Adrenal gland (tissue), 9 donors: ENCODE measurements at regions not wholly inside any gene's neighbourhood (a gene's known extent, or its start where the extent isn't known, plus 50 kb on each side); places are given as distances from the start of the nearest gene placed in this dataset.

ENCODE experiments used
- DNase-seq, 7 donors: peaks; one replicate each; pipeline ENCODE4 v3.0.0-alpha.2; 2019 to 2020
- H3K27ac ChIP-seq, 5 donors: fragments of 200-600 bp; sonication (generic) in 4 of 5; 1 replicate in 3 of 5; 2 replicates in 2 of 5; pipeline versions ENCODE4 v1.5.1 to v1.8.0; 2016 to 2020; ENCODE audit warnings: mild to moderate bottlenecking in 1 of 5
- H3K27me3 ChIP-seq: fragments of 200-600 bp; 2 replicates; pipeline ENCODE4 v1.8.0; 2021
- H3K36me3 ChIP-seq, 2 donors: fragments of 200-600 bp; replicated peaks in 1 of 2; 1 replicate in 1 of 2; 2 replicates in 1 of 2; pipeline versions ENCODE4 v1.5.1 to v1.8.0; 2018 to 2022
- H3K4me1 ChIP-seq, 2 donors: fragments of 200-600 bp; replicated peaks in 1 of 2; 1 replicate in 1 of 2; 2 replicates in 1 of 2; pipeline versions ENCODE4 v1.5.1 to v1.8.0; 2018 to 2021
- H3K4me3 ChIP-seq, 4 donors: fragments of 200-600 bp; sonication (generic) in 3 of 4; one replicate each; pipeline ENCODE4 v1.5.1; 2016 to 2018
- H3K9me3 ChIP-seq, 3 donors: fragments of 200-600 bp; sonication (generic) in 1 of 3; replicated peaks in 1 of 3; 1 replicate in 2 of 3; 2 replicates in 1 of 3; pipeline versions ENCODE4 v1.5.1 to v1.8.0; 2016 to 2021
- POLR2A ChIP-seq, 2 donors: fragments of 450-650 bp; IDR thresholded peaks; one replicate each; pipeline ENCODE4 v1.6.1; 2017; ENCODE audit warnings: antibody characterized with exemption in 2 of 2, mild to moderate bottlenecking in 2 of 2, moderate library complexity in 1 of 2
- WGBS, 4 donors: extraction: QIAGEN DNeasy Blood & Tissue Kit in 2 of 4; methylation state at CpG; one replicate each; pipeline versions ENCODE4 v1.1.5 to v1.1.7; 2013 to 2017; 5-methylcytosine and 5-hydroxymethylcytosine counted together
- intact Hi-C, 2 donors: fragments of 100-400 bp; cut with DNase I; formaldehyde crosslinking; loops; one replicate each; pipeline versions ENCODE4 v1.14.1 to v1.15.0; 2022 to 2023
- TF ChIP-seq, protein P1 (sequence below), 6 experiments: fragments of 450-650 bp in 4 of 6; fragments of 200-600 bp in 2 of 6; sonication (generic) in 1 of 6; IDR thresholded peaks; 1 replicate in 5 of 6; 2 replicates in 1 of 6; pipeline versions ENCODE4 v1.5.1 to v1.8.0; 2016 to 2021; ENCODE audit warnings: antibody characterized with exemption in 6 of 6, mild to moderate bottlenecking in 2 of 6, moderate library complexity in 1 of 6
- donor health status: healthy with polysubstance abuse.
- donor health status: Bipolar disorder and iron deficiency.
- donor health status: DM: yes; HTN: yes; CAD: no.
- donor health status: DM: no; HTN: no; CAD: no.
- donor health status: DM: no; HTN: no; CAD: no.

DNA sequence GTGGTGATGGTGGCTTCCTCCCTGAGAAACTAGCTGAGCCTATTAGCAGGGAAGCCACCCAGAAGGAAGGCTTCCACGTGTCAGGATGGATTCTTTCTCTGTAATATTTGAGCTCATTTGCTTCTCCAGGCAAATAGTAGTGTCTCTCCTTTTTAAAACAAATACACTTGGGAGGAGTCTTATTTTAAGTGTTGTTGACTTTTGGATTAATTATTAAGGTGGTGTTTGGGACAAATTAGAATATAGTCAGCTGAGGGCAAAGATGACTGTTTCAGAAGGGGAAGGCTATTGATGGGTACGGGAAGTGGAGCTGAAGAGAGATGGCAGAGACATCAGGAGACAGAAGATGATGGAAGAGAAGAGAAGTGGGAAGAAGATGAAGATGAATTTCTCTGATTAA is 119.8 kb upstream of the PHACTR1 start:
- TF ChIP-seq, protein P1, sequence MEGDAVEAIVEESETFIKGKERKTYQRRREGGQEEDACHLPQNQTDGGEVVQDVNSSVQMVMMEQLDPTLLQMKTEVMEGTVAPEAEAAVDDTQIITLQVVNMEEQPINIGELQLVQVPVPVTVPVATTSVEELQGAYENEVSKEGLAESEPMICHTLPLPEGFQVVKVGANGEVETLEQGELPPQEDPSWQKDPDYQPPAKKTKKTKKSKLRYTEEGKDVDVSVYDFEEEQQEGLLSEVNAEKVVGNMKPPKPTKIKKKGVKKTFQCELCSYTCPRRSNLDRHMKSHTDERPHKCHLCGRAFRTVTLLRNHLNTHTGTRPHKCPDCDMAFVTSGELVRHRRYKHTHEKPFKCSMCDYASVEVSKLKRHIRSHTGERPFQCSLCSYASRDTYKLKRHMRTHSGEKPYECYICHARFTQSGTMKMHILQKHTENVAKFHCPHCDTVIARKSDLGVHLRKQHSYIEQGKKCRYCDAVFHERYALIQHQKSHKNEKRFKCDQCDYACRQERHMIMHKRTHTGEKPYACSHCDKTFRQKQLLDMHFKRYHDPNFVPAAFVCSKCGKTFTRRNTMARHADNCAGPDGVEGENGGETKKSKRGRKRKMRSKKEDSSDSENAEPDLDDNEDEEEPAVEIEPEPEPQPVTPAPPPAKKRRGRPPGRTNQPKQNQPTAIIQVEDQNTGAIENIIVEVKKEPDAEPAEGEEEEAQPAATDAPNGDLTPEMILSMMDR (IDR thresholded peaks at IDR 0.05), result no peak
- no peak for TF ChIP-seq POLR2A (IDR thresholded peaks at IDR 0.05)
- Histone ChIP-seq H3K27me3 (no peaks in the 10 kb centered on the region), H3K4me3 (no peak overlapping the region), H3K36me3 (no peaks in the 10 kb centered on the region), H3K4me1 (peaks cover 4 to 13% of the 10 kb centered on the region in 2 donors), H3K9me3 (no peaks in the 10 kb centered on the region), H3K27ac (no peak overlapping the region)
- no peak for DNase-seq
- intact Hi-C loops, result no loop called here
- WGBS, 4 donors, result 56 to 81% (median 71%) methylated on average over 2 of the region's 2 CpGs

DNA sequence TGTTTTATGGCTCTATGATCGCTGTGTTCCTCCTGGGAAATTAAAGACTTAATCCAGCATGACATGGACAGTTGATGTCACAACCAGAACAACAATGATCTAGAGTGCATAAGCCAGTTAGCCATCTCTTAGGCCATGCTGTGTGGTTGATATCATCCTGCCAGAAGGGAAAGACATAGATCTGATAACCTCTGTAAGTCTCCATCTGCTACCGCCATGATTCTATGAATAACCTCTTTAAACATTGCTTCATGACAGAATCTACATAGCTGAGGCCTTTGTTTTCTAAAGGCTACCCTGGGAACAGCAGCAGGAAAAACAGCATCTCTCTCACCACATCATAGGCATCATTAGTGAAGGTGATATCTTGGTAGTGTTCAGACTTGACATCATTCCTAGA is 117.6 kb upstream of the PHACTR1 start:
- intact Hi-C loops, result no loop called here
- Histone ChIP-seq H3K9me3 (no peaks in the 10 kb centered on the region), H3K27ac (no peak overlapping the region), H3K4me3 (no peak overlapping the region), H3K36me3 (no peaks in the 10 kb centered on the region), H3K27me3 (no peaks in the 10 kb centered on the region), H3K4me1 (peaks cover 4 to 19% of the 10 kb centered on the region in 2 donors)
- TF ChIP-seq POLR2A (IDR thresholded peaks at IDR 0.05), result no peak
- TF ChIP-seq, protein P1 (IDR thresholded peaks at IDR 0.05), result no peak
- no peak for DNase-seq
- 73 to 89% (median 82%) methylated on average over 2 of the region's 2 CpGs for WGBS, 4 donors

DNA sequence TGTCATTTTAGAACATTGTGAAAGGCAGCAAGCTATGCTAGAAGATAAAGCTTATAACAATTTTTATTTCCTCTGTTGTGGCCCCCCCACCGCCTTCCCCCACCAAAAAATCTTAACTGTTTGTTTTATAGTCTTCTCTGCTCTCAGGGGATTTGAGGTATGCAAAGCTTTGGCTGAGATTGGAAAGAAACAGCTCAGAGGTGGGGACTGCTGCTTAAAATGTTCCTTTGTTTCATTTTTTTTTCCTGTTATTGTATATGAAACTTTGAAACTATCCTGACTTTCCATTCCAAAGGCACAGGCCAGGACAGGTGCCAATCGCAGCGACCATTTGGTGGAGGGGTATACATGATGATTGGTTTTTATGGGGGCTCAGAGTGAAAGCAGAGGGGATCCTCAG is 114.7 kb upstream of the PHACTR1 start:
- no peaks in the 10 kb centered on the region for H3K36me3 ChIP-seq
- intact Hi-C loops, result loop anchor here (10.0 kb wide), 2 partner anchors 107 to 307 kb away; partner anchors contain the start of gene EDN1 (in 1 of the 2)
- WGBS, 4 donors, result 74 to 79% (median 76%) methylated on average over 3 of the region's 3 CpGs
- no peak for TF ChIP-seq POLR2A (IDR thresholded peaks at IDR 0.05)
- no peaks in the 10 kb centered on the region for H3K27me3 ChIP-seq
- H3K4me1 ChIP-seq, result peaks cover 0 to 9% of the 10 kb centered on the region in 2 donors
- no peak overlapping the region for H3K27ac ChIP-seq
- no peak overlapping the region for H3K4me3 ChIP-seq
- no peaks in the 10 kb centered on the region for H3K9me3 ChIP-seq
- no peak for DNase-seq

DNA sequence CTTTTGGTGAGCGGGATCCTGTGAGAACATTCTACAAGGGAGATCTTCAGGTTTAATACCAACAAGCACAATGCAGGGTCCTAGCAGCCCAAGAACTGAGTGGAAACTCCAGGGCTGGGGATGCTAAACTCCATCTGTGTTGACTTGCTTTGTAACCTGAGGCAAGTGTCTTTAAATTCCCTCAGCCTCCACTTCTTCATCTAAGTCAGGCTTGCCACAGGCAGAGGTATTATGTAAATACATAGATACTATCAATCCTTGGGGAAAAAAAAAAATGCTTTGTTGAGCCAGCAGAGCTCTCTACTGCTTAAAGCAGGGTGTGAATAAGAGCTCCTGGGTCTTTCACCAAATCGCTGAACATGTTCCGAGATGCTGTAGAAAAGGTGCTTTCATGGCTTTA is 114.2 kb upstream of the PHACTR1 start:
- no peaks in the 10 kb centered on the region for H3K9me3 ChIP-seq
- DNase-seq, result no peak
- no peak overlapping the region for H3K4me3 ChIP-seq
- intact Hi-C loops, result loop anchor here (10.0 kb wide), 2 partner anchors 108 to 308 kb away; partner anchors contain the start of gene EDN1 (in 1 of the 2)
- no peaks in the 10 kb centered on the region for H3K27me3 ChIP-seq
- 86 to 100% (median 94%) methylated on average over 3 of the region's 3 CpGs for WGBS, 4 donors
- TF ChIP-seq POLR2A (IDR thresholded peaks at IDR 0.05), result no peak
- TF ChIP-seq, protein P1 (IDR thresholded peaks at IDR 0.05), result no peak
- no peak overlapping the region for H3K27ac ChIP-seq
- H3K36me3 ChIP-seq, result no peaks in the 10 kb centered on the region
- H3K4me1 ChIP-seq, result peaks cover 0 to 9% of the 10 kb centered on the region in 2 donors
